HG03432 (cell line): ENCODE measurements at regions not wholly inside any gene's neighbourhood (a gene's known extent, or its start where the extent isn't known, plus 50 kb on each side); places are given as distances from the start of the nearest gene placed in this dataset.

Experiments
- ATAC-seq: cut with Tn5 transposase; IDR thresholded peaks from one replicate; pipeline ENCODE4 v1.9.1; 2021; ENCODE audit warnings: mild to moderate bottlenecking, moderate library complexity; ENCODE audit not compliant: unreplicated experiment

DNA sequence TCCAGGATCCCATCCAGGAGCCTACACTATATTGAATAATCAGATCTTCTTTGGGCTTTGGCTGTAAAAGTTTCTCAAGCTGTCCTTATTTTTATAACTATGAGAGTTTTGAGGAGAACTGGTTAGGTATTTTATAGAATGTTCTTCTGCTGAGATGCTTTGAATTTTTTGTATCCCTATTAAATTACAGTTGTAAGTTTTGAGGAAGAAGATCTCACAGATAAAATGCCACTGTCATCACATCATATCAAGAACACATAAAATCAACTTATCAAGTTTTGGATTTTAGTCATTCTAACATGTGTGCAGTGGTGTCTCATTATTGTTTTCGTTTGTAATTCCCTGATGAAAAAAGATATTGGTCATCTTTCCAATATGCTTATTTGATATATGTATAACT is 260.2 kb upstream of the COL3A1 start:
- ATAC-seq, result no peak

DNA sequence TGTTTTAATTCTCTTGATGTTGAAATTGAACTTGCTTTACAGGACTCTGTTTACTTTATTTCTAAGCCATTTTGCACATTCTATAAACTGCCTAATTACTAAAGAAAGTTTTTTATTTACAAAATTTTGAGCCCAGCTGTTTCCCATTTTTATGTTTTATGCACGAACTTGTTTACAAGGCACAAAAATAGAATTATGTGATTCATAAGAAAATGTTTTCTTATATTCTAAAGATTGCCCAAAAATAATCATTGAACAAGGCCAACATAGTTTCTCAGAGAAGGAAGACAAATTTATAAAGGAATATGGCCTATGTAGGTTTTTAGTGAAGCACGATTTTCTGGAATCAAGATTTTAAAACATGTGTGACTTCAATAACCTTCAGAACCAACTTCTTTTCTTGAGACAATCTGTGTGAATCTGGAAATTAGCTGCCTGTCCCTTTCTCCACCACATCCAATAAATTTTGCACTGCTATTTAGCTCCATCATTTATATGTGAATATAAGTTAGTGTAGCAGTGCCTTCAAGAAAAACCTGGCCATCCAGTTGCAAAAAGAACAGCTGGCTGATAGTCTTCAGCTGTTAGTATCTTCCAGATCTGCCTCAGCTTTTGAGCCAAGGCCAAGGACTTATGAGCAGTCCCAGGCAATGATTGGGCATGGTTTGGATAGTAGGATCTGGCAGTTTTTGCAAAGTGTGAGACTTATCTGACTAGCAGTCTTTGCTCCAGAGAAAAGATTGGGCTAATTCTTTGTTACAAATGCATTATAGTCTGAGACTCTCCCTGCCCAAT is 253.2 kb upstream of the COL3A1 start:
- ATAC-seq, result no peak

- ATAC-seq, result no peak
These were observed 252.4 kb upstream of the COL3A1 start for GRCh38 chr2:188721784-188722183.

DNA sequence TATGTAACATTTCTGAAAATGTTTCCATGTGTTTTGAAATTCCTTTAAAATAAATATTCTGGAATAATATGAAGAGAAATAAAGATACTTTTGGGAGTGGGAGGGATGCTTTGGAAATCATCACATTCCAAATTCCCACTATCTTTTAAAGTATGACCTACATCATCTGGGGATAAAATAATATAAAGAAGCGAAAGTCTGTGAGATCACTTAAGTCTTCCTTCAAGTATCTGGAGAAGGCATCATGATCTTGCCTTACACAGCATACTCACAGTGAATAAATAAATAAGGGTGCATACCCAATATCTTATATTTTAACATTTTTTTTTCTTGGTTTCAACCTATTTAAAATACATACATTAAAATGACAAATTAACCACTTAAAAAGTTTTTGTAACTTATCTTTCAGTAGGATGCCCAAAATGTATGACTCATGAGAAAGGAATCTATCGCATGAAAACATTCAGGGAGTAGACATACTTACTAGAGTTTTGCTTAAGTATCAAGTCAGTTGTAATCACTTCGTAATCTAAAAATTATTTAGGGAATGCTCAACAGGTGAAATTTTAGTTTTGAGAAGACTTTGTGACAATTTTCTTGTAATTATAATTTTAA is 248.3 kb upstream of the COL3A1 start:
- ATAC-seq, result no peak

- ATAC-seq, result no peak
These were observed 247.4 kb upstream of the COL3A1 start for GRCh38 chr2:188726626-188727247.

DNA sequence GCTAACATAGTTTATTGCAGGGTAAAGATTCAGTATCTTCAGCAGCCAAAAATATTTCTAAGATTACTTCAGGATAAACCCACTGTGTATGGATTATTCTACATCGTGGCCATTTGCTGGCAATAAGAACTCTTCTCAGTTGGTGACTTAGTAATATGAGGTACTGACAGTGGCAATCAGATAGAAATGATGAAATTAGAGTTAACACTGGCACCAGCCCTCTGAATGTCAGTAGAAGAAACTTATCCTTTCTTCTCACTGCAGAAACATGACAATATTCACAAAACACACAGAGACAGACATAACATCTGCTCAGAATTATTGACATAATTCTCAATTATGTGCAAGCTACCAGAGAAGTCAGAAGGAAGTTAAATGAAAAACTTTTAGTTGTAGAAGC is 246.3 kb upstream of the COL3A1 start:
- no peak for ATAC-seq

DNA sequence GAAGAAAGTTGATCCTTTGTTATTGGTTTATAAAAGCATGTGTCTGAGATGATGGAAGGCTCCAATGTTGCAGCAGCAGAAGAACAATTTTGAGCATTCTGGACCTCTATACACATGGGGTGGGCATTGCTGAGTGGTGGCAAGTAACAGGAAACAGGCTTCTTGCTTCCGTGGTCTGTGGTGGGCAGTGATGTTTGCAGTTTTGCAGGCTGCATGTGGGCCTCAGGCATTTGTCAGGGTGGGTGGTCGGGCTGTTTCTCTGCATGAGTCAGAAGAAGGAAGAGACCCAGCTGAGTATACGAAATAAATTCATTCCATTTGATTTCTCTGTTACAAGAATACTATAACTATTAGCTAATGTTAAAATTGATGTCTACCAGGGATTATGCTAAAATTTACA is 239.5 kb upstream of the COL3A1 start:
- no peak for ATAC-seq

DNA sequence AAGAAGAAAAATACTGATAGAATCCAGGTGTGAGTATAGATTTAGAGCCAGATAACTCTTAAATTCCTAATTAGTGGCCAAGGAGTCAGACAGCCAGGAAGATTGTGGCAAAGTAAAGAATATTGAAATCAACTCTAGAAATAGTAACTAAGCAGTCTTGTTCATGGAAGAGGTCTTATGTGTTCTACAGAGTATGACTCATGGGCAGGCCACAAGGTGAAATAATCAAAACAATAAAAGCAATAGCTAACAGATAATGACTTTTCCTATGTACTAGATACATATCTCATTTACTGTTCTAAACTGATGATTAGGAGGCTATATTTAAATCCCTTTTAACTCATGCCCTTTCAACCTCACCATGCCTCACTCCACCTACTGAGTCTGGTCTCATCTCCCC is 227.4 kb upstream of the COL3A1 start:
- no peak for ATAC-seq

DNA sequence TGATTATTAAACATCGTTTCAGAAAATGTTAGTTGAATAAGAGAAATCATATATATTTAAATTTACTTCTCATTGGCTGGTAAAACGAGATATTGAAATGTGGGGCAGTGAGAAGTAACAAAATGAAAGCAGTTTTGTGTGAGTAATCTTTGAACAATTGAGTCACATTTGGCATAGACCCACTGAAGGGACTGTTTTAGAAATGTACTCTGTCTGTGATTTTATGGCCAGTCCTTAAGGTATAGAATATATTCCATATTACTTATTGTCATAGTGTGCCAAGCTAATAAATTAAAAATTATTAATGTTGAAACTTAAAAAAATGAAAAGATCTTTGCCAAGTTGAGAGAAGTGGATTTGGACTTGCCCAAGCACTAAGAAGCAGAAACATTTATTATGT is 222.4 kb upstream of the COL3A1 start:
- no peak for ATAC-seq

DNA sequence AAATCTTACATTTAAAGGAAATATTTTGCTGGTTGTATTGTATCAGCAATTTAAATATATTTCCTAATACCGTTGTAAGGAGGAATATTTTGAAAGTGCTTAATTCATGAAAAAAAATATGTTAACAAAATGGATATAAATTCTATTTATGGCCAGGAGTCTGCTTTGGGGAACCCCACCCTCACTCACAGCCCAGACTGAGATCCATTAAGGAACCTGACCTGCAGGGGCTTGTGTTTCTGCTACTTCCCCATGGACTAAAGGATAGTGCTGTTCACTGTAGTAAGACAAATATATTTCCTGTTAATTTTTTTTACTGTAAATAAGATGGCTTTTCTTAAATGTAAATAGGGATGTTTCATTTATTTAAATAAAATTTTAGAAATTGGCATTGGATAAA is 221.9 kb upstream of the COL3A1 start:
- no peak for ATAC-seq

GRCh38 chr2:188762151-188762550 is 212.0 kb upstream of the COL3A1 start:
- ATAC-seq, result no peak

- peak; percentile 72 for ATAC-seq
These were observed 208.4 kb upstream of the COL3A1 start for GRCh38 chr2:188765522-188766470.

DNA sequence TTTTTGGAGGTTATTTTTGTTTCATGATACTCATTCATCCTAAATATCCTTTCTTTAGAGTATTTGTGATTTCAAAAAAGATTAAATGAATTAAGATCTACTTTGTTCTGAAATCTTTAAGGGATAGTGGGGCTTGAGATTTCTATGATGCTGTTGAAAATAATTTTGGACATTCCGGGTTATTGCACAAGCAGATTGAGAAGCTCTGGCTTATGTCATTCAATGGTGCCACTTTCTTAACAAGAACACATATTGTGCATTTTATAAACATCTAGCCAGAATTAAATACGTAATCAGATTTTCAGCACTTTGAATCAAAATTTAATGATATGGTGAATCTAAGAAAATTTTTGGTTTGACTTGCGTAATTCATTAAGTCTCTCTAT is 207.7 kb upstream of the COL3A1 start:
- ATAC-seq, result no peak

DNA sequence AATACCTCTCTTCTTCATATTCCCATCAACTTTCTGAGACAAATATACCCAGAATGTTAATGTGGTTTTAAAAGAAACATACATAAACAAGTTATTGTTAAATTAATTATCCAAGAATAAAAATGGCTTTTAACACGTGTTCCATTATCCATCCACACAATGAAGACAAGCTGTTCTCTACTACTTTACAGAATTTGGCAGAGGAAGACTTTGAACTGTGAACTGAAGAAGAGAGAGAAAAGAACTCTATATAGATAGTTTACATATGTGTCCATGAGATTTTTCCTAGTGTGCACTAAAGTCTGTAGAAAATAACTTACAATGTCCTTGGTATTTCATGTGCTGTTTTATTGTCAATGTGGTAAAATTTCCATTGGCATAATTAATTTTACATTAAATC is 207.0 kb upstream of the COL3A1 start:
- no peak for ATAC-seq

DNA sequence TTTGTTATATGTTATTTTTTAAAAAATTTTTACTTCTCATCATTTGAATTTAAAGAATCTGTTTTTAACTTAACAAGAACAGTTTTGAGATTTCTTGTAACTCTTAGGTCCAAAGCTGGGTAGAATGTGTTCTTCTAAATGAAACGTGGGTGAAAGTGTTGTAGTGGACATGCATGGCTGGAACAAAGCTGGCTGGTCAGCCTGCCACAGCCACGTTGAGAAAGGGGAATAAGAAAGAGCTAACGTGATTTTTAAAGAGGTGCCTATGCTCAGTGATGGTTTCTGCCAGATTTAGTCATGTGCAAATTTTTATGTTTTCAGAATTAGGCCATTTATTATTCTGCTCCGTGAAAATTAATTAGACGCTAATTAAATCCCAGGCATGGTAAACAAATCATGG is 203.9 kb upstream of the COL3A1 start:
- ATAC-seq, result no peak

DNA sequence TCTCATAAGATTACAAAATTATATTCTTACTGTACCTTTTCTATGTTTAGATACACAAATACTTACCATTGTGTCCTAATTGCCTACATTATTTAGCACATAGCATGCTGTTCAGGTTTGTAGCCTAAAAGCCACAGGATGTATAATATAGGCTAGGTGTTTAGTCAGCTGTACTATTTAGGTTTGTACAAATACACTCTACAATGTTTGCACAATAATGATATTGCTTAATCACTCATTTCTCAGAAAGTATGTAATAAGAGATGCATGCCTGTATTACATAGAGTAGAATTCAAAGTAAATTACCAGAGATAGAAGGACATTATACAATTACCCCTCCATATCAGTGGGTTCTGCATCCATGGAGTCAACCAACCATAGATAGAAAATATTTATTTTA is 201.1 kb upstream of the COL3A1 start:
- ATAC-seq, result no peak

DNA sequence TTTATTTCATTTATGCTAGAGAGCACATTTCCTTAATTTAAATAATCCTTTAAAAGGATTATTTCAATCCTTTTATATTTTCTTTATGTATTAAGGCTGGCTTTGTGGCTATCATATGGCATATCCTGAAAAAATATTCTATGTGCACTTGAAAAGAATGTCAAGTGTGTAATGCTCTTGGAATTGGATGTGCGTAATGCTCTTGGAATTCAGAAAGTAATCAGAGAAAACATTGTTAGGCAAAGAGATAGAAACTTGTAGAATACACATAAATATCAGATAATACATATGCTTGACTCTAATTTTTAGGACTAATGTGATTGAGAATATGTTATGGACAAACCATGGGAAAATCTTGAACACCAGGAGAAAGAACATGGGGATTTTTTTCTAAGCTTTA is 197.5 kb upstream of the COL3A1 start:
- no peak for ATAC-seq

DNA sequence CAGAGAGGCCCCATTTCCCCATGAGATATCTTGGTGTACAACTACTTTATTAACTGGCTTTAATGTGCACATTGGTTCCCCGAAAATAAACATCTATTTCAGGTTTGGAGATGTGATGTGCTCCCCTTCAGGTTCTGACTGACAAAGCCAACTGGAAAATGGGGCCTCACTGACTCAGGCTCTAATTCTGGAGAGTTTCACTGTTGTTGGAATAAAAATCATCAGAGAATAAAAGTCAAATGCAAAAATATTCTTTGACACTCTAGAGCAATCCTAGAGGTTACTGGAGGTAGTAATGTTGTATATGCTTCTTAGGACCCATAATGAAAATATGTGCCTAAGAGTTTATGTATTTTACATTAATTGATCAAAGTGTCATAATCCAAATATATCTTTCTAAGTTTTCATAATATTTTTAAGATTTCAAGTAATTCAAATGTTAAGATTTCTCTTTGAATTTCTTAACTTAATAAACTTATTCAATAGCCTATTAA is 189.9 kb upstream of the COL3A1 start:
- ATAC-seq, result no peak

- no peak for ATAC-seq
These were observed 189.1 kb upstream of the COL3A1 start for GRCh38 chr2:188785061-188785460.

GRCh38 chr2:188785490-188785889 is 188.7 kb upstream of the COL3A1 start:
- ATAC-seq, result no peak

GRCh38 chr2:188786368-188786841 is 187.8 kb upstream of the COL3A1 start:
- no peak for ATAC-seq
